ENCODE measurements at regions not wholly inside any gene's neighbourhood (a gene's known extent, or its start where the extent isn't known, plus 50 kb on each side); places are given as distances from the start of the nearest gene placed in this dataset.

DNA sequence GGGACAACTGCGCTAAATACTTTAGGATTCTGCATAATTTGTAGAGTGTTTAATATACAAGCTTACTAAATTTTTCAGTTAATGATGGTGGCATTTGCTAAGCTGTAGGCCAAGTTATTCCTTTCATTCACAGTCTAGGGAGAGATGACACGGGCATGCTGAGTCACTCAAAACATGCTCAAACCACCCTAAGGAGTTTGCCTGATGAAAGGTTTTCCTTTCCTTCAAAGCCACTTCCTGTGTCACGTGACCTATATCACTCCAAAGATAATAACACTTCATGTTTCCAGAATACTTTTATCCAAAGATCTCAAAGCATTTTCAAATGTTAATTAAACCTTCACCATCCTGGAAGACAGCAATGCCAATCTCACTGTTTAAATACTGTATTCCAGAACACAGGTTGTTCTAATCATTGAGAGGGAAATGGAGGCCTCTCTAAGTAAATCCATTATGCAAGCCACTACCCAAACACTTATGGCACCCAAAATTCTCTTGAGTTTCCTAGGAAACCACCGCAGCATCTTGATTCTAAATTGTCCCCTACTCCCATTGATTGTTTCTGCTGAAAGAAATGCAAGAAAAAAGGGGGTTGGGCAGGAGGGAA is 207.0 kb upstream of the CDKN3 start:
- Histone ChIP-seq H3K27me3 (ENCODE audit: control insufficient read depth, low read length) (no peaks in the 10 kb centered on the region), H3K9me2 (replicated peaks; ENCODE audit: control insufficient read depth, low read length) (no peaks in the 10 kb centered on the region), H3K9me3 (ENCODE audit: control insufficient read depth, insufficient read depth, low read length) (no peaks in the 10 kb centered on the region), H3K4me1 (ENCODE audit: control insufficient read depth, low read length) (no peaks in the 10 kb centered on the region), H3K4me2 (ENCODE audit: low read length) (no peak overlapping the region), H3K27ac (ENCODE audit: low read depth, low read length) (no peak overlapping the region), H3K4me3 (ENCODE audit: low read length) (no peak overlapping the region), H3F3A (ENCODE audit: control insufficient read depth, insufficient read depth) (no peaks in the 10 kb centered on the region), H3K36me3 (ENCODE audit: control insufficient read depth, low read length) (no peaks in the 10 kb centered on the region), H4K20me1 (ENCODE audit: control insufficient read depth, insufficient read depth, low read depth, low read length) (no peaks in the 10 kb centered on the region), H3K79me2 (ENCODE audit: control insufficient read depth, low read length) (no peaks in the 10 kb centered on the region)
- no peak for TF ChIP-seq EZH2phosphoT487 (IDR thresholded peaks at IDR 0.05; ENCODE audit: borderline replicate concordance, low read length)
- TF ChIP-seq, protein P1, sequence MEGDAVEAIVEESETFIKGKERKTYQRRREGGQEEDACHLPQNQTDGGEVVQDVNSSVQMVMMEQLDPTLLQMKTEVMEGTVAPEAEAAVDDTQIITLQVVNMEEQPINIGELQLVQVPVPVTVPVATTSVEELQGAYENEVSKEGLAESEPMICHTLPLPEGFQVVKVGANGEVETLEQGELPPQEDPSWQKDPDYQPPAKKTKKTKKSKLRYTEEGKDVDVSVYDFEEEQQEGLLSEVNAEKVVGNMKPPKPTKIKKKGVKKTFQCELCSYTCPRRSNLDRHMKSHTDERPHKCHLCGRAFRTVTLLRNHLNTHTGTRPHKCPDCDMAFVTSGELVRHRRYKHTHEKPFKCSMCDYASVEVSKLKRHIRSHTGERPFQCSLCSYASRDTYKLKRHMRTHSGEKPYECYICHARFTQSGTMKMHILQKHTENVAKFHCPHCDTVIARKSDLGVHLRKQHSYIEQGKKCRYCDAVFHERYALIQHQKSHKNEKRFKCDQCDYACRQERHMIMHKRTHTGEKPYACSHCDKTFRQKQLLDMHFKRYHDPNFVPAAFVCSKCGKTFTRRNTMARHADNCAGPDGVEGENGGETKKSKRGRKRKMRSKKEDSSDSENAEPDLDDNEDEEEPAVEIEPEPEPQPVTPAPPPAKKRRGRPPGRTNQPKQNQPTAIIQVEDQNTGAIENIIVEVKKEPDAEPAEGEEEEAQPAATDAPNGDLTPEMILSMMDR (IDR thresholded peaks at IDR 0.05; ENCODE audit: low read depth, low read length, poor library complexity, severe bottlenecking) = no peak

- H3K36me3 ChIP-seq (ENCODE audit: control insufficient read depth, low read length) = no peaks in the 10 kb centered on the region
- H3K9me3 ChIP-seq (ENCODE audit: control insufficient read depth, insufficient read depth, low read length) = no peaks in the 10 kb centered on the region
- H3K79me2 ChIP-seq (ENCODE audit: control insufficient read depth, low read length) = no peaks in the 10 kb centered on the region
- no peaks in the 10 kb centered on the region for H4K20me1 ChIP-seq (ENCODE audit: control insufficient read depth, insufficient read depth, low read depth, low read length)
- no peaks in the 10 kb centered on the region for H3K4me1 ChIP-seq (ENCODE audit: control insufficient read depth, low read length)
- no peak overlapping the region for H3K27ac ChIP-seq (ENCODE audit: low read depth, low read length)
- H3K4me2 ChIP-seq (ENCODE audit: low read length) = no peak overlapping the region
- no peaks in the 10 kb centered on the region for H3K9me2 ChIP-seq (replicated peaks; ENCODE audit: control insufficient read depth, low read length)
- no peak overlapping the region for H3K4me3 ChIP-seq (ENCODE audit: low read length)
- no peaks in the 10 kb centered on the region for H3K27me3 ChIP-seq (ENCODE audit: control insufficient read depth, low read length)
- no peak for TF ChIP-seq EZH2phosphoT487 (IDR thresholded peaks at IDR 0.05; ENCODE audit: borderline replicate concordance, low read length)
- TF ChIP-seq, protein P1 (IDR thresholded peaks at IDR 0.05; ENCODE audit: low read depth, low read length, poor library complexity, severe bottlenecking) = no peak
- no peaks in the 10 kb centered on the region for H3F3A ChIP-seq (ENCODE audit: control insufficient read depth, insufficient read depth)
Measured at GRCh38 chr14:54191846-54192245, 205.0 kb upstream of the CDKN3 start.

DNA sequence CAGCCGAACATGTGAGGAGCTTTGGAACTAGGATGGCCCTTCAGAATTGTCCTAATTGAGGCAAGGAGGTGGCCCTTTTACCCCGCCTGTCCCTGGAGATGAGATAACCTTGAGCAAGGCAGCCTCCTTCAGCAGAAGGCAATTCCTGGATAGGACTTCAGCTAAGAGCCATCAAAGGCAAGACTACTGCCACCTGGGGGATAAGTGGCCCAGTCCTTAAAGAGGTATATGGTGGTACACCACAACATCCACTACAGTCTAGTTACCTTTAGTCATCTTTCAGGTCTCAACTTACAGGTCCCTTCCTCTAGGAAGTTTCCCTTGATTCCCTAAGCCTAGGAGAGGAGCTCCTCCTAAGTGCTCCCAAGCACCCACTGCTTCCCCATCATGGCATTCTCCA is 204.2 kb upstream of the CDKN3 start:
- Histone ChIP-seq H3K9me3 (ENCODE audit: control insufficient read depth, insufficient read depth, low read length) (no peaks in the 10 kb centered on the region), H3F3A (ENCODE audit: control insufficient read depth, insufficient read depth) (no peaks in the 10 kb centered on the region), H4K20me1 (ENCODE audit: control insufficient read depth, insufficient read depth, low read depth, low read length) (no peaks in the 10 kb centered on the region), H3K4me1 (ENCODE audit: control insufficient read depth, low read length) (no peaks in the 10 kb centered on the region), H3K27ac (ENCODE audit: low read depth, low read length) (no peak overlapping the region), H3K79me2 (ENCODE audit: control insufficient read depth, low read length) (no peaks in the 10 kb centered on the region), H3K36me3 (ENCODE audit: control insufficient read depth, low read length) (no peaks in the 10 kb centered on the region), H3K4me2 (ENCODE audit: low read length) (no peak overlapping the region), H3K4me3 (ENCODE audit: low read length) (no peak overlapping the region), H3K27me3 (ENCODE audit: control insufficient read depth, low read length) (no peaks in the 10 kb centered on the region), H3K9me2 (replicated peaks; ENCODE audit: control insufficient read depth, low read length) (no peaks in the 10 kb centered on the region)
- TF ChIP-seq, protein P1 (IDR thresholded peaks at IDR 0.05; ENCODE audit: low read depth, low read length, poor library complexity, severe bottlenecking) = no peak
- no peak for TF ChIP-seq EZH2phosphoT487 (IDR thresholded peaks at IDR 0.05; ENCODE audit: borderline replicate concordance, low read length)
